ENCODE measurements at regions not wholly inside any gene's neighbourhood (a gene's known extent, or its start where the extent isn't known, plus 50 kb on each side); places are given as distances from the start of the nearest gene placed in this dataset.

GRCh38 chr12:89928467-89928866 is 219.8 kb upstream of the ATP2B1 start:
- H3K4me3 ChIP-seq = no peak overlapping the region
- H3K4me1 ChIP-seq = no peaks in the 10 kb centered on the region
- H3K36me3 ChIP-seq = no peaks in the 10 kb centered on the region
- H3K27me3 ChIP-seq = no peaks in the 10 kb centered on the region
- intact Hi-C loops (cut with DNase I; ENCODE audit: low total_unique reads) = no loop called here
- H3K9me3 ChIP-seq = no peaks in the 10 kb centered on the region
- no peak overlapping the region for H3K27ac ChIP-seq
- no peak for DNase-seq (ENCODE audit: low spot score in 2 of 2)
- TF ChIP-seq POLR2A (IDR thresholded peaks at IDR 0.05) = no peak
- no peak for TF ChIP-seq POLR2AphosphoS5 (IDR thresholded peaks at IDR 0.05)
- TF ChIP-seq CTCF (IDR thresholded peaks at IDR 0.05) = no peak

- no peak overlapping the region for H3K4me3 ChIP-seq
- no peak overlapping the region for H3K27ac ChIP-seq
- intact Hi-C loops (cut with DNase I; ENCODE audit: low total_unique reads) = no loop called here
- no peaks in the 10 kb centered on the region for H3K27me3 ChIP-seq
- H3K36me3 ChIP-seq = no peaks in the 10 kb centered on the region
- DNase-seq (ENCODE audit: low spot score in 2 of 2) = no peak
- H3K9me3 ChIP-seq = no peaks in the 10 kb centered on the region
- no peaks in the 10 kb centered on the region for H3K4me1 ChIP-seq
- TF ChIP-seq POLR2A (IDR thresholded peaks at IDR 0.05) = no peak
- TF ChIP-seq POLR2AphosphoS5 (IDR thresholded peaks at IDR 0.05) = no peak
- TF ChIP-seq CTCF (IDR thresholded peaks at IDR 0.05) = no peak
Observed at GRCh38 chr12:89927226-89927698, 218.6 kb upstream of the ATP2B1 start.

GRCh38 chr12:89924191-89924590 is 215.6 kb upstream of the ATP2B1 start:
- no peaks in the 10 kb centered on the region for H3K36me3 ChIP-seq
- no peak for TF ChIP-seq CTCF (IDR thresholded peaks at IDR 0.05)
- TF ChIP-seq POLR2A (IDR thresholded peaks at IDR 0.05) = no peak
- TF ChIP-seq POLR2AphosphoS5 (IDR thresholded peaks at IDR 0.05) = no peak
- no peak for DNase-seq (ENCODE audit: low spot score in 2 of 2)
- no peaks in the 10 kb centered on the region for H3K9me3 ChIP-seq
- H3K4me1 ChIP-seq = no peaks in the 10 kb centered on the region
- H3K27ac ChIP-seq = no peak overlapping the region
- intact Hi-C loops (cut with DNase I; ENCODE audit: low total_unique reads) = loop anchor here (2.0 kb wide), 1 partner anchor 45 kb away; no protein-coding TSS in a partner anchor
- no peaks in the 10 kb centered on the region for H3K27me3 ChIP-seq
- no peak overlapping the region for H3K4me3 ChIP-seq

- no peak for DNase-seq (ENCODE audit: low spot score in 2 of 2)
- no peak for TF ChIP-seq CTCF (IDR thresholded peaks at IDR 0.05)
- no peak for TF ChIP-seq POLR2A (IDR thresholded peaks at IDR 0.05)
- no peak for TF ChIP-seq POLR2AphosphoS5 (IDR thresholded peaks at IDR 0.05)
- H3K4me3 ChIP-seq = no peak overlapping the region
- intact Hi-C loops (cut with DNase I; ENCODE audit: low total_unique reads) = no loop called here
- H3K27me3 ChIP-seq = no peaks in the 10 kb centered on the region
- no peaks in the 10 kb centered on the region for H3K9me3 ChIP-seq
- no peak overlapping the region for H3K27ac ChIP-seq
- no peaks in the 10 kb centered on the region for H3K36me3 ChIP-seq
- no peaks in the 10 kb centered on the region for H3K4me1 ChIP-seq
Observed at GRCh38 chr12:89923091-89923490, 214.5 kb upstream of the ATP2B1 start.

GRCh38 chr12:89920866-89921265 is 212.2 kb upstream of the ATP2B1 start:
- no peak for DNase-seq (ENCODE audit: low spot score in 2 of 2)
- no peak overlapping the region for H3K27ac ChIP-seq
- TF ChIP-seq POLR2AphosphoS5 (IDR thresholded peaks at IDR 0.05) = no peak
- no peak for TF ChIP-seq POLR2A (IDR thresholded peaks at IDR 0.05)
- no peak for TF ChIP-seq CTCF (IDR thresholded peaks at IDR 0.05)
- no peaks in the 10 kb centered on the region for H3K9me3 ChIP-seq
- H3K4me3 ChIP-seq = no peak overlapping the region
- no peaks in the 10 kb centered on the region for H3K4me1 ChIP-seq
- H3K36me3 ChIP-seq = no peaks in the 10 kb centered on the region
- H3K27me3 ChIP-seq = no peaks in the 10 kb centered on the region
- intact Hi-C loops (cut with DNase I; ENCODE audit: low total_unique reads) = no loop called here
